LNCaP clone FGC (cell line): ENCODE measurements at regions not wholly inside any gene's neighbourhood (a gene's known extent, or its start where the extent isn't known, plus 50 kb on each side); places are given as distances from the start of the nearest gene placed in this dataset.
"Not testable (repeated sequence)": the region's sequence is repeated elsewhere in the genome, so short reads cannot be mapped to it uniquely, and the experiment has no call there.

ENCODE experiments used
- DNase-seq: peaks from one replicate; pipeline ENCODE4 v3.0.0-alpha.2; 2011; ENCODE audit warnings: low read depth
- H3K4me3 ChIP-seq: 2 replicates; pipeline ENCODE4 v1.5.1; 2011; ENCODE audit warnings: mild to moderate bottlenecking, low read depth, low read length, control low read depth
- CTCF ChIP-seq: IDR thresholded peaks from 2 replicates; pipeline ENCODE4 v1.5.1; 2012; ENCODE audit warnings: mild to moderate bottlenecking; ENCODE audit not compliant: control insufficient read depth, insufficient read depth; ENCODE audit errors: extremely low read depth

GRCh38 chr20:63138855-63139341 lies 77.0 kb downstream of the YTHDF1 start:
- H3K4me3 ChIP-seq, result no peak overlapping the region
- no peak for TF ChIP-seq CTCF
- no peak for DNase-seq

DNA sequence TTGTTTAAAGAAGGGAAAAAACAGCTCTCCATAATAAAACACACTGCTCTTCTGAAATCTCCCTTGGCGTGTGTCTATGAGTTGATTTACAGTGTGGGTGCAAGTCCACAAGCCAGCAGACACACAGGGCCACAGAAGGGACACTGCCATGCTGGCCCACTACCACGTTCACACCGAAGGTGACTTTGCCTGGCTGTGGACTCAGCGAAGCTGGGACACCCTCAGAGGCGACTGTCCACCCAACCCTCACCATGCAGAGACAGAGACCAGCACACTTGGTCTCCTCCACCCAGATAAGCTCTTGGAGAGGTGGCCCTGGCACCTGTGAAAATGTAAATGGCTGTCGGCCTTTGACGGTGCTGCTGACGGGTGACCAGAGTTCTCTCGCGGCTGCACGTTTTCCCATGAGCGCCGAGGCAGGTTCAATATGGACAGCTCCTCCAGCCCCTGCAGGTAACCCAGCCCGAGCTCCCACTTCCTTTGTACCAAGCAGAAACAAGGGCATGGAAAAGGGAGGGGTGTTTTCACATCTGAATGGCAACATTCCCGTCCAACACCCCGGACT lies 78.0 kb downstream of the YTHDF1 start:
- no peak for TF ChIP-seq CTCF
- H3K4me3 ChIP-seq, result no peak overlapping the region
- no peak for DNase-seq

DNA sequence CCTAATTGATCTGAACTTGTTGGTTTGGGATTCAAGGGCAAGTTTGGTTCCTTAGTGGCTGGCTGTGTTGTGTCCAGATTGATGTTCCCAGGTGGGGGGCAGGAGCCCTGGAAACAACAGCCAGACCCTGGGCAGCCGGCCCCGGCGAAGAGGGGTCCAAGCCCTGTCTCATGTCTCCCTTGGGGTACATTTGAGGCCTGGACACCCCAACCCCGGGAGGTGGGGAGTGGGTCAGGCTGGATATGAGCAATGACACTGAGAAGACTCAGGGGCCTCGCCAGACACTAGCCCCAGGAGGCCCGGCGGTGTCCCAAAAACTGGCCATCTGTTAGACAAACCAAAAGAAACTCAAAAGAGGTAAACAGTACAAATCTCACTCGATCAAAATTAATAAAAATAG lies 79.6 kb downstream of the YTHDF1 start:
- H3K4me3 ChIP-seq, result no peak overlapping the region
- no peak for TF ChIP-seq CTCF
- DNase-seq, result no peak

DNA sequence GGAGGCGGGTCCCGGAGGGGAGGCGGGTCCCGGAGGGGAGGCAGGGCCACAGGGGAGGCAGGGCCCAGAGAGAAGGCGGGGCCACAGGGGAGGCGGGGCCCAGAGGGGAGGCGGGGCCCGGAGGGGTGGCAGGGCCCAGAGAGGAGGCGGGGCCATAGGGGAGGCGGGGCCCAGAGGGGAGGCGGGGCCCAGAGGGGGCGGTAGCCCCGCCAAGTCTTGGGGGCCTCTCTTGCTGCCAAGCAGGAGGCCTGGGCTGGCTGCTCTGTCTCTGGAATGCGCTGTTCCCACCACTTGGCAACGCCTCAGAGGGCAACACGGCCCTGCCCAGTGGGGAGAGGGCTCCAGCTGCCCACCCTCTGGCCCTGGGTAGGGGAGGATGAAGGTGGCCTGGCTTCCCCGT lies 80.5 kb downstream of the YTHDF1 start:
- DNase-seq, result no peak
- H3K4me3 ChIP-seq, result no peak overlapping the region
- TF ChIP-seq CTCF, result no peak

DNA sequence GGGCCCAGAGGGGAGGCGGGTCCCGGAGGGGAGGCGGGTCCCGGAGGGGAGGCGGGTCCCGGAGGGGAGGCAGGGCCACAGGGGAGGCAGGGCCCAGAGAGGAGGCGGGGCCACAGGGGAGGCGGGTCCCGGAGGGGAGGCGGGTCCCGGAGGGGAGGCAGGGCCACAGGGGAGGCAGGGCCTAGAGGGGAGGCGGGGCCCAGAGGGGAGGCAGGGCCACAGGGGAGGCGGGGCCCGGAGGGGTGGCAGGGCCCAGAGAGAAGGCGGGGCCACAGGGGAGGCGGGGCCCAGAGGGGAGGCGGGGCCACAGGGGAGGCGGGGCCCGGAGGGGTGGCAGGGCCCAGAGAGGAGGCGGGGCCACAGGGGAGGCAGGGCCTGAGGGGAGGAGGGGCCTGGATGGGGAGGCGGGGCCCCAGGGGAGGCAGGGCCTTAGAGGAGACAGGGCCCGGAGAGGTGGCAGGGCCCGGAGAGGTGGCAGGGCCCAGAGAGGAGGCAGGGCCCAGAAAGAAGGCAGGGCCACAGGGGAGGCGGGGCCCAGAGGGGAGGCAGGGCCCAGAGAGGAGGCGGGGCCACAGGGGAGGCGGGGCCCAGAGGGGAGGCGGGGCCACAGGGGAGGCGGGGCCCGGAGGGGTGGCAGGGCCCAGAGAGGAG lies 81.1 kb downstream of the YTHDF1 start:
- not testable (repeated sequence) for H3K4me3 ChIP-seq, DNase-seq

DNA sequence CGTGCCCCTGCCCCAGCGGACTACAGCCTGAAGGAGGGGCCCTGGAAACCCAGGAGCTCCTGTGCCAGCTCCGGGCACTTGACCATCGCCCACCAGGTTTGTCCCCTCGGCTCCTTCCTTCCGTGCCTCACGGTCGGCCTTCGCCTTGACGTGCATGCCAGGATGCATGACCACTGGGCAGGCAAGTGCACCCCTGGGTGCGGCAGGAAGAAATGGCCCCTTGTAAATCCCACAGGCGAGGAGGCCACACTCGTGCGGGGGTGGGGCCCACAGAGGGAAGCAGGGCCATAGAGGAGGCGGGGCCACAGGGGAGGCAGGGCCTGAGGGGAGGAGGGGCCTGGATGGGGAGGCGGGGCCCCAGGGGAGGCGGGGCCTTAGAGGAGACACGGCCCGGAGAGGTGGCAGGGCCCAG lies 81.7 kb downstream of the YTHDF1 start:
- no peak for DNase-seq
- TF ChIP-seq CTCF, result no peak
- no peak overlapping the region for H3K4me3 ChIP-seq

- no peak for TF ChIP-seq CTCF
- no peak overlapping the region for H3K4me3 ChIP-seq
- no peak for DNase-seq
Measured at GRCh38 chr20:63133481-63134091, 82.3 kb downstream of the YTHDF1 start.
